DND-41 (cell line): ENCODE measurements at regions not wholly inside any gene's neighbourhood (a gene's known extent, or its start where the extent isn't known, plus 50 kb on each side); places are given as distances from the start of the nearest gene placed in this dataset.
A peak's percentile ranks its signal among the peaks of the same experiment; 100 is the strongest.

Experiments
- ATAC-seq: fragments of 200-7000 bp; cut with Tn5 transposase; 3 replicates; pipeline ENCODE4 v1.9.1; 2021; ENCODE audit warnings: low read depth; ENCODE audit not compliant: insufficient read depth
- DNase-seq: peaks from one replicate; pipeline ENCODE4 v3.0.0-alpha.2; 2020
- H2AFZ ChIP-seq: 2 replicates; pipeline ENCODE4 v1.6.0; 2012; ENCODE audit warnings: low read depth, low read length
- H3K27ac ChIP-seq: 2 replicates; pipeline ENCODE4 v1.5.1; 2012; ENCODE audit warnings: low read length, inconsistent platforms
- H3K27me3 ChIP-seq: fragments of 200-600 bp; sonication (generic); 2 replicates; pipeline ENCODE4 v1.6.0; 2012; ENCODE audit warnings: low read length, mild to moderate bottlenecking, inconsistent platforms; ENCODE audit not compliant: insufficient read depth, poor library complexity
- H3K36me3 ChIP-seq: 2 replicates; pipeline ENCODE4 v1.5.1; 2012; ENCODE audit warnings: low read length, inconsistent platforms; ENCODE audit not compliant: insufficient read depth
- H3K4me1 ChIP-seq: 2 replicates; pipeline ENCODE4 v1.5.1; 2012; ENCODE audit warnings: mild to moderate bottlenecking, low read length; ENCODE audit not compliant: insufficient read depth
- H3K4me2 ChIP-seq: 2 replicates; pipeline ENCODE4 v1.6.0; 2012; ENCODE audit warnings: mild to moderate bottlenecking, moderate library complexity, low read length, inconsistent platforms; ENCODE audit not compliant: insufficient read depth
- H3K4me3 ChIP-seq, 2 experiments: fragments of 200-600 bp in 1 of 2; shearing (Covaris generic) in 1 of 2; 2 replicates each; pipeline ENCODE4 v1.5.1; 2012 to 2016; ENCODE audit warnings: inconsistent platforms in 2 of 2, low read length in 2 of 2, mild to moderate bottlenecking in 2 of 2, low read depth in 1 of 2, moderate library complexity in 1 of 2
- H3K79me2 ChIP-seq: 2 replicates; pipeline ENCODE4 v1.6.0; 2012; ENCODE audit warnings: low read length, inconsistent platforms; ENCODE audit not compliant: insufficient read depth
- H3K9ac ChIP-seq: 2 replicates; pipeline ENCODE4 v1.6.0; 2012; ENCODE audit warnings: low read depth, mild to moderate bottlenecking, inconsistent platforms, low read length, moderate library complexity
- H3K9me3 ChIP-seq: 2 replicates; pipeline ENCODE4 v1.5.1; 2012; ENCODE audit warnings: low read length, moderate library complexity, mild to moderate bottlenecking, inconsistent platforms; ENCODE audit not compliant: insufficient read depth, severe bottlenecking
- H4K20me1 ChIP-seq: 2 replicates; pipeline ENCODE4 v1.6.0; 2012; ENCODE audit warnings: low read length; ENCODE audit not compliant: insufficient read depth
- CTCF ChIP-seq: IDR thresholded peaks from 2 replicates; pipeline ENCODE4 v1.5.1; 2012; ENCODE audit warnings: borderline replicate concordance, low read length, moderate library complexity, mild to moderate bottlenecking; ENCODE audit not compliant: poor library complexity, severe bottlenecking; ENCODE audit errors: extremely low read depth
- EZH2 ChIP-seq: IDR thresholded peaks from 3 replicates; pipeline ENCODE4 v1.6.1; 2012; ENCODE audit warnings: borderline replicate concordance, low read depth, mild to moderate bottlenecking, moderate library complexity, low read length, inconsistent platforms; ENCODE audit not compliant: severe bottlenecking

- no peak overlapping the region for H3K9ac ChIP-seq
- H3K4me2 ChIP-seq: no peak overlapping the region
- H3K27ac ChIP-seq: no peak overlapping the region
- no peaks in the 10 kb centered on the region for H3K79me2 ChIP-seq
- peak; percentile 43 for DNase-seq
- TF ChIP-seq EZH2: no peak
- TF ChIP-seq CTCF: no peak
- no peak overlapping the region for H3K4me3 ChIP-seq
- H3K36me3 ChIP-seq: no peaks in the 10 kb centered on the region
- no peak overlapping the region for H2AFZ ChIP-seq
- ATAC-seq: peak; percentile 89
- peaks cover 5% of the 10 kb centered on the region for H3K9me3 ChIP-seq
- H4K20me1 ChIP-seq: no peaks in the 10 kb centered on the region
- H3K27me3 ChIP-seq: peaks cover 3% of the 10 kb centered on the region
- no peaks in the 10 kb centered on the region for H3K4me1 ChIP-seq
Observed at GRCh38 chr12:68080577-68080976, 79.0 kb downstream of the IFNG start.

- ATAC-seq (no peak), DNase-seq (no peak)
- H3K27me3 ChIP-seq: peaks cover 3% of the 10 kb centered on the region
- TF ChIP-seq CTCF: no peak
- no peak for TF ChIP-seq EZH2
- no peaks in the 10 kb centered on the region for H3K4me1 ChIP-seq
- no peak overlapping the region for H3K9ac ChIP-seq
- H3K4me2 ChIP-seq: no peak overlapping the region
- H3K36me3 ChIP-seq: no peaks in the 10 kb centered on the region
- no peaks in the 10 kb centered on the region for H3K79me2 ChIP-seq
- no peak overlapping the region for H3K27ac ChIP-seq
- no peak overlapping the region for H3K4me3 ChIP-seq
- H4K20me1 ChIP-seq: no peaks in the 10 kb centered on the region
- H2AFZ ChIP-seq: no peak overlapping the region
- peaks cover 3% of the 10 kb centered on the region for H3K9me3 ChIP-seq
Observed at GRCh38 chr12:68078737-68079136, 80.8 kb downstream of the IFNG start.

DNA sequence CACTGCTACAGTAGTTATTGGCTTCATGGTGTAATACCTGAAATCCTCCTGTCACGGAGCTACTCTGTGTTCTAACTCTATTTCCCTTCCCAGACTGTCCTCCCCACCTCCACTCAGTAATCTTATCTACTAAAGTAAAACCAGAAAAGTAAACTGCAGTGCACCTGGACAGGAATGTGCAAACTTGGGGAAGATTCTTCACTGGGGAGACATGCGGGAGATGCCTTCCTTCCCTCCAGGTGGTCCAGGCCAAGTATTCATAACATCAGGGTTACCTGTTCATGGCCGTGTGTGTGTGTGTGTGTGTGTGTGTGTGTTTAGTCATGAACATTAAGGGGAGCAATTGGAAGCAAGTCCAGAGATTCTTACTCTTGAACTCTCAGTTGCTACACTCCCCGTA lies 84.1 kb downstream of the IFNG start:
- H3K27me3 ChIP-seq: peaks cover 3% of the 10 kb centered on the region
- no peak for DNase-seq
- no peaks in the 10 kb centered on the region for H3K4me1 ChIP-seq
- no peaks in the 10 kb centered on the region for H3K9me3 ChIP-seq
- ATAC-seq: no peak
- H3K4me3 ChIP-seq: no peak overlapping the region
- no peak for TF ChIP-seq CTCF
- no peak for TF ChIP-seq EZH2
- H3K4me2 ChIP-seq: no peak overlapping the region
- no peaks in the 10 kb centered on the region for H4K20me1 ChIP-seq
- H3K27ac ChIP-seq: no peak overlapping the region
- no peak overlapping the region for H3K9ac ChIP-seq
- H3K79me2 ChIP-seq: no peaks in the 10 kb centered on the region
- no peak overlapping the region for H2AFZ ChIP-seq
- H3K36me3 ChIP-seq: no peaks in the 10 kb centered on the region
